Amniotic epithelial cell (primary cell): ENCODE measurements at regions not wholly inside any gene's neighbourhood (a gene's known extent, or its start where the extent isn't known, plus 50 kb on each side); places are given as distances from the start of the nearest gene placed in this dataset.

Source experiments
- DNase-seq: peaks from one replicate; pipeline ENCODE4 v3.0.0-alpha.2; 2010; ENCODE audit warnings: low read depth

DNA sequence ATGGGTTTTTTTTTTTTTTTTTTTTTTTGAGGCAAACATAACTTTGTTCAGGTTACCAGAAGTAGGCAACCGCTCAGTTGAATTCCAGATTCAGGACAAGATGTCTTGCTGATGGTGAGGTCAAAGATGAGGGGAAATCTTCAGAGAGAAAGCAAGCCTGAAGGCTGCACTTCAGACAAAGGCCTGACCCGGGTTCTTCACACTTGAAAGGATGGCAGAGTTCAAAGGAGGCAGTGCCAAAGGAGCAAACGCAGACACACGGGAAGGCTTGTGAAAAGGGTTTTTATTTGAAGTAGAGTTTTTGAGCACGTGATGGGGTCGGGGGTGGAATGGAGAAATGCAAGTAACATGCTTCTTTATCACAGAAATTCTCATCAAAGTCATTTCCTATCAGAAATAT, 960.2 kb upstream of the EEF2KMT start:
- DNase-seq, result no peak

GRCh38 chr16:6048017-6048416, 950.4 kb upstream of the EEF2KMT start:
- no peak for DNase-seq

DNA sequence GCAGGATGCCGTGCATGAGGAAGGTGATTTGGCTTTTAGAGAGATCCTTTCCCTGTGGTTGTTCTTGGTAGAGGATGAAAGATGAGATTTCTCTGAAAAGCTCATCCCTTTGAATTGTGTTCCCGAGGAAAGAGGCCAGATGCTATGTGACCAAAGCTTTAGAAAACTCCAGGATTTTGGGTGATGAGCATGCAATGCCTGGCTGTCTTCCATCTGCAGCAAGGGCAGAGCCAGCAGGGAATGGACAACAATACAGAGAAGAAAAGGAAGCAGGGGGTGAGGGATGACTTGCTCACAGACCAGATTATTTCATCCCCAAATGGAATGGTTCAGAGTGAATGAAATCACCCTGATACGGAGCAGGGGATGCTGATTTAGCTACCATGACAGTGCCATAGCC, 949.7 kb upstream of the EEF2KMT start:
- no peak for DNase-seq

GRCh38 chr16:6038941-6039645, 941.5 kb upstream of the EEF2KMT start:
- DNase-seq, result no peak

DNA sequence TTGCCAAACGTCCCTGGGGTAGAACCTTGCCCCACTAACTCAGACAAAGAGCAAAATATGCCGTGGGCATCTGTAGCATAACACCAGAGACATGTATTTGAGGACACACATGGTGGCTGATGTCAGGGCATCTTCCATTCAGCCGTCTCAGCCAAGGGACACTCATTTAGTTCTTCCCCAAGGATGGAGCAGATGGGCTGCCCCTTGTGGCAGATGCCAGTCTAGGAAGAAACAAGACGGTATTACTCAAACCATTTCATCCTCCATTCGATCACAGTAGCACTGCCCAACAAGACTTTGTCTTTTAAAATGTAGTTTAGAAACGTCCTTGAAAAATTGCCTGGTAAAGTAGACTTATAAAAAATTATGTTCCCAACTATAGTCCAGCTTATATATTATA, 937.6 kb upstream of the EEF2KMT start:
- DNase-seq, result no peak

- DNase-seq, result no peak
Observed at GRCh38 chr16:6034511-6034910, 936.9 kb upstream of the EEF2KMT start.

GRCh38 chr16:6032438-6032837, 934.8 kb upstream of the EEF2KMT start:
- no peak for DNase-seq

GRCh38 chr16:6031567-6031966, 934.0 kb upstream of the EEF2KMT start:
- DNase-seq, result no peak

GRCh38 chr16:6031102-6031501, 933.5 kb upstream of the EEF2KMT start:
- DNase-seq, result no peak

DNA sequence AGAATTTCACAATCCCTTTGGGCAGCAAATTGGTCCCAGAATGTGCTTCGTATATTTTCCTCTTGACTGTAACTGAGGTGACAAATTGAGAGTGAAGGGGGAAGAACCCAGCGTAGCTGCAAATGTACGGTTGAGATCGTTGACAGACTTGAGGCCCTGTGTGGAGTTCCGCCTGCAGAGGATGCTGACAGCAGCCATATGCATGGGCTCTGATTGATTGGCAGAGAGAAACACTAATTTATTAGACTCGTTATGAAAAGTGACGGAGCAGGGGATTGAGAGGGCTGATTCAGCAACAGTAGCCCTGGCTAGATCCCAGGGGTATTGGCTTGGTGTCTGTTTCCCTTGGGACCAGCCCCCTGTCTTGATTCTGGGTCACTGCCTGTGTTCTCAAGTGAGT, 930.1 kb upstream of the EEF2KMT start:
- DNase-seq, result no peak

DNA sequence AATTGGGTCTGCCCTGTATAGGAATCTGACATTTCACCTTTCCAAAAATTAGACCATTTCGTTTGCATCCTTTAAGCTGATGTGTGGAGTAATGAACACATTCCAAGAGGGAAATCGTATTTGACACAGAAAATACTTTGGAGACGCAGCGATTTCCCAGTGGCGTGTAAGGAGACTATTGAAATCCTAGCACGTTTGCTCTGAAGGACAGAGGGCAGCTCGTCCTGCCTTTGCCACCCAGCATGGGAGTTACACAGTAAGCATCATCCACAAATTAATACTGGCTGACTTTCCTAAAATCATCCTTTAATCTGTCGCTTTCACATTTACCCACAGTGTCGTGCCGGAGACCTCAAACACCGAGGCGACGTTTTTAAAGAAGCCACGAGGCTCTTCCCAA, 925.9 kb upstream of the EEF2KMT start:
- no peak for DNase-seq

DNA sequence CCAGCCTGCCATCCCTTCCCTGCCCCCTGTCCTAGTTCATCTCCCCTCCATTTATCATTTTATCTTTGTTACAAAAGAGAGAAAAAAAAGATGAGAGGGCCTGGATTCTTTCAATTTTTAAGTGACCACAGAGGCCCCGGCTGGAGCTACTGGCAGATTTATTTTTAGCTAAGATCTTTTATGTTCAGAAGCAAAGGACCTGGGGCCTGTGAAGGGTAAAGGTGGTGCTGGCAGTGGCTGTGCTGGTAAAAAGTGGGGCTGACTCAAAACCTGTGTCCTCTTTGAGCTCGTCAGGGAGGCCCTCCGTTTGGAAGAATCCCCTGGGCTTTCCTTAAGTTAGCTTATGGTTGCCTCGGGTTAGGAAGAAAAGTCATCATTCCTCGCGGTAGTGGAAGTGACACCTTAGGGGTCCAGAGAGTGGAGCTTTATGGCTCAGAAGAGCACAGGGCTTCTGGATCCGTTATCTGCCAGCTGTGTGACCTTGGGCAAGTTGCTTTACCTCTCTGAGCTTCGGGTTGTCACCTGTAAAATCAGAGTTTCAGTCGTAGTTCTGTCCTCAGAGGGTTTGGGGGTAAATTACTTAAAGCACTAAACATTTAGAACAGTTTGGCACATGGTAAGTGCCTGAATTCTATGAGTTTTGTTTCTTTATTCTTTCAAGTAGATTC, 923.8 kb upstream of the EEF2KMT start:
- DNase-seq, result no peak

DNA sequence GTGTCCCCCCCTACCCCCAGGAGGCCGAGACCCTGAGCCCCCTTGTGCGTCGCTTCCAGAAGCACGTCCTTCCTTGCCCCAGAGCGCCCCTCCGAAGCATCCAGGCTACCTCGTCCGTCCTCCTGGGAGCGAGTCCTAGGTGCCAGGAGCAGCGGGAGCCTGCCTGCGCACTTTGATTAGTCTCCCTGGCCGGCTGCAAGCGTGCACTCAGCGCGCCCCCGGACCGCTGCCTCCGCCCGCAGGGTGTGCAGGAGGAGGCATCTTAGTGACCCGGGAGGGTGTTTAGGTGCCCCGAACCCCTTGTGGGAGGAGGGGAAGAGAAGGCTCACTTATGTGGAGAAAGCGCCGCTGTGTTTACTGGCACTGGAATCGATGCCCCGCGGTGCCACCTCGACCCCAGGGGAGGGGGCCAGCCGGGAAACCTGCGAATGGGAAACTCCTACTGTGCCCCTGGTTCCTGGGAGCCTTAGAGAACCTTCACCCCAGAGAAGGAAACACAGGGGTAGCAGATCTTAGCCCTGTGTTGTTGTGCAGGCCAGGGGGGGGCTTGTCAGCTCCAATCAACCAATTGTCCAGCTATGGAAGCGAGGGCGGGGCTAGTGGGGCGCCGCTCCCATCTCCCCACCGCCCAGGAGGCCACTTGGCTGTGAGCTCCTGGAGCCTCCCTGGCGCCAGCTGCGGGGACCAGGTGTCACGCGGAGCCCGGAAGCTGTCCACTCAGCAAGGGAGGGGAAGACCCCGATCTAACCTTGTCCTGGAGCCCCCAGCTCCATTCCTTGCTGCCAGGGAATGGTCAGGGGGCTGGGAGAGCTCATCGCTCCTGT, 922.8 kb upstream of the EEF2KMT start:
- DNase-seq, result no peak

DNA sequence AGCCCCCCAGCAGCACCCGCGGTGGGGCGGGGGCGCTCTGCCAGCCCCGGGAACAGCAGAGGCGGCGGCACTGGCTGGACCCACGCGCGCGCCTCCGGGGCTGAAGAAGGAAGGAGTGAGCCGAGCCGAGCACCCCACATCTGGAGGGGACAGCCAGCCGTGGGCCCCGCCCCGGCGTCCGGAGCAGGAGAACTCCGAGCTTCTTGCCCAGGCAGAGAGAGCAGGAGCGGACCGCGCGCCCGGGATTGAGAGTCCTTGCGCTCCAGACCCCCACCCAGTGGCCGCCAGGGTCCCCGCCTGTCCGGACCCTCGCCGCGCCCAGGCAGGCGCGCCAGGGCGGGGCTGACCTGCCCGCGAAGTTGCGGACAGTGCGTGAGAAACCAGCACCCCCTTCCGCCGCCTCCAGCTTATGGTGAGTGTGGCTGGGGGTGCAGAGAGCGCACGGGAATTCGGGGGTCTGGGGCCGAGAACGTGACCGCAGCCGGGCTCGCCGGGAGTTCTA, 921.9 kb upstream of the EEF2KMT start:
- no peak for DNase-seq

DNA sequence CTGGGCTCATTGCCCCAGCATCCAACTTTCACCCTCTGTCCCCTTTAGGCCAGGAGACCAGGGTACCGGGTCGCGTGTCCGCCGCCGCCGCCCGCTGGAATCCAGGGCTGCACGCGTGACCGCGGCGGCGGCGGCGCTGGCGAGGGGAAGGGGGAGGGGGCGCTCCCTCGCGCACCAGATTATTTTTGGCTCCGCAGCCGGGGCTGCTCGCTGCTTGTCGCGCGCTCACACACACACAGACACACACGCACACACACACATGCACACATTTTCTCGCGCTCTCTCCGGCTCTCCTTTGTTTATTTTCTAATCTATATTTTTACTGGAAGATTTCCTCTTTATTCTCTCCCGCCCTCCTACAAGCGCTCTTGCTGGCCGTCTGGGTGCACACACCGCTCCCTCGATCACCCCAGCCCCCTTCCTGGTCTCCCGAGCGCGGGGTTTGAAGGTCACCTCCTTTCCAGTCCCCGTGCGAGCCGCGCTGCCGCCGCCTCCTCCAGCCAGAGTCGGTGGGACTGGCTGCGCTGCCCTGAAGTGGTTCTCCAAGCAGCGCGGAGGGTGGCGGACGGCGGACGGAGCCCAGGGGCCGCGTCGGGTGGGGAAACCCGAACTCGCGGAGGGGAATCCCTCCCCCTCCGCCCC, 921.4 kb upstream of the EEF2KMT start:
- DNase-seq, result no peak

DNA sequence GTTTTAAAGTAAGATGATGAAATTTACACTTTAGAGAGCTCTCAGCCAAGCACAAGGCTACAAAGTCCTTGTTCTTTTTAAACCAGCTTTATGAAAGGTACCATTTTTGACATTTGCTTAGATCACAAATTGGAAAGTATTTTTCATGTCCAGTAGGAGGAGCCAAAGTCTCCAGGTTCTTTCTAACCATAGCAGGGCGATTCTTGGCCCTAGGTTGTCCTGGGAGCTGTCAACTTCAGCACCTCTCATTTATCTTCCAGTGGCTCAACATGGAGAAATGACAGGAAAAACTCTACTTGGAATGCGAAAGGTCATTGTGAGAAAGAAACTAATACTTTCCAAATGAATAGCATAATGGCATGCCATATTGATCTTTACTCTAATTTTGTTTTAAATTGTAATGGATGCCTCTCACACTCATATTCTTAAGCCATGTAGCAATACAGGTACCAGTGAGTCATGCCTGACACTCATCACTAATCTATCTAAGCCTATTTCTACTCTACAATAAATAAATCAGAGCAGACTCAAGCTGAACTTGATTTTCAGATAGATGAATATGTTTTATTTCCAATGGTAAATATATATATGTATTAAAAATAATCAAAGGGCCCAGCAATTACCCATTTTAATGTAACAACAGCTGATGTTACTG, 919.1 kb upstream of the EEF2KMT start:
- no peak for DNase-seq

DNA sequence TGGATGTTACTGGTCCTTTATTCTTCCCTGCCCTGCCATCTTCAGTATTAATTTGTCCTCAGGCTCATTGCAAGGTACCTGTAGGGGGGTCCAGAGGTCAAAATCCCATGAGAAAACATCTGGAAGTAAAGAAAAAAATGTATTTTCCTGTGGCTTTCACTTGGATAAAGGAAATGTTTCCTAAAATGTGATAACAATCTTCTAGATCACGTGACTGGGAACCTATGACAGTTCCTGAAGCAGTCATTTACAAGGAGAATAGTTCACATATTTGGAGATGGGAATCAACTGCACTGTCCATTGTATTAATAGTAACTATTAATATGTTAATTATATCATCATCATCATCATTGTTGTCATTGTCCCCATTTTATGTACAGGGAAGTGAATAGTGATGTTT, 915.1 kb upstream of the EEF2KMT start:
- DNase-seq, result no peak

- no peak for DNase-seq
Observed at GRCh38 chr16:6009151-6009550, 911.6 kb upstream of the EEF2KMT start.

DNA sequence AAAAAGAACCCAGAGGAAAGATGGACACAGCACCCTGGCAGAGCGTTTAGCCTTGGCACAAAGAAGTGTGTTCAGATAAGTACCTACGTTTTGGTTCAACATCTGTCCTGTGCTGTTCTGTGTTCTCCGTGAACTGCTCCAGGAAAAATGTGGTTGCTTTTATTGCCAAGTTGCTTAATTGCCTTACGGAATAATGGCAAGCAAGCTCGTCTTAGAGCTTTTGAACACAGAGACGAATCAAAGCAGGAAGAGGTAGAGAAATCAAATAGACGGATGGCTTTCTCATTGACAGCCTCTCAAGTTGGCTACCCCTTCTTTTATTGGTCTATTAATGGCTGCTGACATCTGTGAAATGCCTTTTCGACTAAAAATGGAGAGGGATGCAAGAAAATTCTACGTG, 911.1 kb upstream of the EEF2KMT start:
- no peak for DNase-seq

DNA sequence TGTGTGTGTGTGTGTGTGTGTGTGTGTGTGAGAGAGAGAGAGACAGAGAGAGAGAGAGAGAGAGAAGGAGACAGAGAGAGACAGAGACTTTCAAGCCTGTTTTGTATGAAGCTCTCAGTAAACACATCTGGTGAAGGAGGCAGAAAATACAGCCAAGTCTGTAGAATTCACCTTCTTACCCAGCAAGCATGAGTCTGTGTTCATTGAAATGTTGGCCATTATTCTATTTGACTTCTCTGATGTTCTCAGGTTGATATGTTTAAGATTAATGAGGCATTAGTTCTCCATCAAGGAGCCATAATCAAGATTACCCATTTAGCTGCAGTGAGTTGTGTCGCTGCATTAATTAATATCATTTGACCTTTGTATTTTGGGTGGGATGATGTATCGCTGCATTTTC, 895.8 kb upstream of the EEF2KMT start:
- DNase-seq, result no peak

DNA sequence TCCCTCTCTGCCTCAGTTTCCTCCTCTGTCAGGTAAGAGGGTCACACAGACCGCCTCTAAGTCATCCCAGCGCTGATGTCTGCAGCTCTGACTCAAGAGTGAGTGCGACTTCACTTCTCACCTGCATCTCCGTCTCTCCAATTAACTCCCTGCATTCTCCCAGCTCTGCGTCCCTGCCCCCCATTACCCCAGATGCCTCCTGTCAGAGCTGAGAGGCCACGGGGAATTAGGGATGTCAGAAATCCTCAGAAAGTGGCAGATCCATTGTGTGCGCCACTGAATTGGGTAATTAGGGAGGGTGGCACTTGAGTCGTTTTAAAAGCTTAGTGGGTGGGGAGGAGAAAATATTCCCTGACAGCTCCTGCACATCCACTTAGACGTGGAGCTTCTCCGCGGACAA, 885.4 kb upstream of the EEF2KMT start:
- DNase-seq, result no peak
